Skin of body (tissue), 1 donor: ENCODE measurements at regions not wholly inside any gene's neighbourhood (a gene's known extent, or its start where the extent isn't known, plus 50 kb on each side); places are given as distances from the start of the nearest gene placed in this dataset.
A peak's percentile ranks its signal among the peaks of the same experiment; 100 is the strongest.

ENCODE experiments used
- DNase-seq: peaks from one replicate; lab custom pipeline; 2025; lab: John Stamatoyannopoulos, UW

- no peak for DNase-seq
Measured at GRCh38 chr12:91974541-91975085, 171.0 kb downstream of the BTG1 start.

- DNase-seq: no peak
Measured at GRCh38 chr12:91973813-91974212, 171.8 kb downstream of the BTG1 start.

DNA sequence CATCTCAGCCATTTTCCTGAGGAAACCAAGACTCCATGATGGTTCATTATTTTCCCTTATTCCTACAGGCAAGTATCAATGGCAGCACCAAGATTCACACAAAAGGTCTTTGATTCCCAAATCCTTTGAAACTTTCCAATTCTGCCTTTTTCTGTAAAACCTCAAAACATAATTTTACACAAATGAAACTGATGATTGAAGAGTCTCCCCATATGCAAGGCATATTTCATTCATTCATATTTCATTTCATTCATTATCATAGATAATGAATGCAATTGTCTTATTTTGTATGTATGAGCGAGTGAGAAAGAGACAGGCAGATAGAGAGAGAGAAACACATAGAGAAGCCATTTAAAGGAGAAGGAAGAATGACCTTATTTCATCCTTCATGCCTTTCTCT, 172.8 kb downstream of the BTG1 start:
- DNase-seq: no peak

DNA sequence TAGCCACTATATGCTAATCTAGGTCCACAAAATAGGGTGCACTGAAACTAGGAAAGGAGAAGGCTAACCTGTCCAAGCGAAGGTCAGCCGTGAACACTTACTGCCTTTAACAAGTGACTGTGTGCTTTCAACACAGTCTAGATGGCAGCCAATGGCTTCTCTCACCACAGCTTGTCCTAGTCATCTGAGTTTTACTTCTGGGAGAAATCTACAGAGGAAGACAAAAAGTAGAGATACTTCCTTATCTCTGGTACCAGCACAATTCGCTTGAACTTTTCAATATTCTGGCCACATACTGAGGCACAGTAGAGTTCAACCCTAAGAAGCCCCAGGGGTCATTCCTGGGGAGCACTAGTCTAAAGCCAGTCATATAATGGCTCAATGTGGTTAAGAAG, 176.9 kb downstream of the BTG1 start:
- DNase-seq: no peak

GRCh38 chr12:91968076-91968776, 177.4 kb downstream of the BTG1 start:
- DNase-seq: no peak

DNA sequence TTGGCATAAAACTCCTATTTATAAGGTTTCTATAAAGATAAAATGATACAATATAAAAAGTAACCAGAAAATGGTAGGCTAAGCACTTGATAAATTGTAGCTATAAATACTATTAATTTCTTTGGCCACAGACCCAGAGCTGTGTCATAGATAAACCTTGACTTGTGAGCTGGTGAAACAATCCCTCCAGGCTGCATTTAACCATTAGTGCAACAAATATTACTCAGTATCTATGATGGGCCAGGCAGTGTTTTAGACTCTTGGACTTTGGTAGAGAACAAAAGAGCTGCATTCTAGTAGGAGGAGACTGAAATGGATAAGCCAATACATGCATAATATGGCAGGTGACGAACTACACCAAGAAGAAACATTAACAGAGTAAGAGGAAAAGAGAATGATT, 178.1 kb downstream of the BTG1 start:
- DNase-seq: no peak

DNA sequence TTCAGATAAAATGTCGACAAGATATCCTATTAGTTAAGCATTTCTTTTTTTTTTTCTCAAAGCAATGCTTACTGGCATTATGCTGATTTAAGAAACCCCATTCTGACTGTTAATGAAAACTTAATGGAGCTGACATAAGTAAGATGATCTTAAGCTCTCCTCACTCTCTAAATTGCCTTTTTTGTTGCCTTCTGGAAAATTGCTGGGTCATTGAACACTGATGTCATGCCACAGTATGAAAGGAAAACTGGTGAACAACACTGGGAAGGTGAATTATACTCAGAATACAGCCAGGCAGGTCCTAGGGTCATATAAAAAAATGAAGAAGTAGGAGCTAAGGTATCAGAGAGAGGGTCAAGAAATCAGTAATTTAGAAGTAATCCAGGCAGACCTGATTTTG, 179.9 kb downstream of the BTG1 start:
- DNase-seq: no peak

DNA sequence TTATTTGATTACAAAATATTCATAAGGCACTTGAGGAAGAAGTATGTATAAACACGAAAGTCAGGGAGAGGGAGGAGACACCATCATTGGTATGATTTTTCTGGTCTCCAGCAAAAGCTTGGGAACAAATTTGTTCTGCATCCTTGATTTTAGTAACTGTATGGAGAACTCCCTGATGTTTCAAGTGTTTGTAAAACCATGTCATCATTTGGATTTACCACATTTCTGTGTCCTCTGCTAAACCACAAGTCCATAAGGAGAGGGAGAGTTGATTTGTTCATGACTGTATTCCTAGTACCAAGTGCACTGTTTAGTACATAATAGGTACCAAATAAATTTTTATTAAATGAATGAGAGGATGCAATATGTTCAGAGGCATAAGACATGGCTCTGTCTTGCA, 181.1 kb downstream of the BTG1 start:
- DNase-seq: no peak

GRCh38 chr12:91959220-91959619, 186.4 kb downstream of the BTG1 start:
- DNase-seq: no peak

- DNase-seq: no peak
Measured at GRCh38 chr12:91958816-91959215, 186.8 kb downstream of the BTG1 start.

DNA sequence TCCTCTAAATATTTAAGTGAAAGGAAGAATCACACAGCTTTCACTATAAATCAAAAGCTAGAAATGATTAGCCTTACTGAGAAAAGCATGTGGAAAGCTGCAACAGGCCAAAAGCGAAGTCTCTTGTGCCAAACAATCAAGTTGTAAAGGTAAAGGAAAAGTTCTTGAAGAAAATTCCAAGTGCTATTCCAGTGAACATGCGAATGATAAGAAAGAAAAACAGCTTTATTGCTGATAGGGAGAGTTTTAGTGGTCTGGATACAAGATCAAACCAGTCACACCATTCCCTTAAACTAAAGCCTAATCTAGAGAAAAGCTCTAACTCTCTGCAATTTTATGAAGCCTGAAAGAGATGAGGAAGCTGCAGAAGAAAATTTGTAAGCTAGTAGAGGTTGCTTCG, 190.9 kb downstream of the BTG1 start:
- DNase-seq: no peak

- DNase-seq: no peak
Measured at GRCh38 chr12:91954326-91954725, 191.3 kb downstream of the BTG1 start.

GRCh38 chr12:91952916-91953315, 192.7 kb downstream of the BTG1 start:
- DNase-seq: no peak

DNA sequence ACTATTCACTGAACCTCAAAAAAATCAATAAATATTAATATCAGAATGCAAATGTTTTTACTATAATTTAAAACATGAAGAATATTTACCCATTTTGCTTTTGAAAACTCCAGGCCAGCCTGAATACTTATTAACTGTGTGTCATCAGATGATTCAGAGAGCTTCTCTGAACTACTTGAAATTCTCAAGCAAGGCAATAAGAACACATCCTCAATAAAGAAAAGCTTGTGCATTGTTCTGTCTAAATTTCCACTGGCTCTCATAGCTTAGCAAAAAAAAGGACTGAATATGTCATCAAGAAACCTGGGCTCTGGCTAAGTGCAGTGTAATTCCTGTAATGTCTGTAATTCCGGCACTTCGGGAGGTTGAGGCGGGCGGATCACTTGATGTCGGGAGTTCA, 194.1 kb downstream of the BTG1 start:
- no peak for DNase-seq

GRCh38 chr12:91948504-91948903, 197.1 kb downstream of the BTG1 start:
- no peak for DNase-seq

GRCh38 chr12:91947459-91947858, 198.2 kb downstream of the BTG1 start:
- DNase-seq: no peak

DNA sequence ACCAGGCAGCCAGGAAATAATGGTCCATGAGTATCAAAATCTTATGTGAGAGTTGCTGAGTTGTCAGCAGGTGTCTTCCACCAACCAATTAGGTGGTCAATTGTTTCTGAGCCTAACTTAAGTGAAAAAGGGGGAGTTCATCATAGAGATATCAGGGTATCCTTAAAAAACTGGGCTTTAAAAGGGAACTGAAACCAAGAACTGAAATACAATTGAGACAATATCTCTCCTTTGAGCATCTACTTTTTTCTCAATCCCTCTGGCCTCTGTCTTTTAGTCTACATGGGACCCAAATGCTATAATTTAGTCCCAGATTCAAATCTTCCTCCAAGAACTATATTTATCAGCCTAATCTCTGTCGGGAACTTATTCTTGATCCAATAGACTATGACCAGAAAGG, 201.0 kb downstream of the BTG1 start:
- no peak for DNase-seq

GRCh38 chr12:91940826-91941570, 204.6 kb downstream of the BTG1 start:
- DNase-seq: no peak

- DNase-seq: no peak
Measured at GRCh38 chr12:91940322-91940721, 205.3 kb downstream of the BTG1 start.

DNA sequence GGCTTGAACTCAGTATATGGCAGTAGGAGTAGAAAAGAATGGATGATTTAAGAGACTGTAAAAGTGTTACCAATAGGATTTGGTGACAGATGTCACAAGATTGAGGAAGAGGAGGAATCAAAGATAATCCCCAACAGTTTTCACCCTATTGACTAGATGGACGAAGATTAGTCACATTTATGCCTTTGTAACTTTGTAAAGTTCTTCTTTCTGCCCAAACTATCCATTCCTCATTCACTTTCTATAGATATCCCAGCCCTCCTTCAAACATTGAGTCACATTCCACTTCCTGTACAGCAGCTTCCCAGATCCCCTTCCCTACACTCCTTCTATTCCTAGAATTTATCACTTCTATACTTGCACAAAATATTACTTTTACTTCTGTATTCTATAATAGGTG, 207.9 kb downstream of the BTG1 start:
- no peak for DNase-seq

DNA sequence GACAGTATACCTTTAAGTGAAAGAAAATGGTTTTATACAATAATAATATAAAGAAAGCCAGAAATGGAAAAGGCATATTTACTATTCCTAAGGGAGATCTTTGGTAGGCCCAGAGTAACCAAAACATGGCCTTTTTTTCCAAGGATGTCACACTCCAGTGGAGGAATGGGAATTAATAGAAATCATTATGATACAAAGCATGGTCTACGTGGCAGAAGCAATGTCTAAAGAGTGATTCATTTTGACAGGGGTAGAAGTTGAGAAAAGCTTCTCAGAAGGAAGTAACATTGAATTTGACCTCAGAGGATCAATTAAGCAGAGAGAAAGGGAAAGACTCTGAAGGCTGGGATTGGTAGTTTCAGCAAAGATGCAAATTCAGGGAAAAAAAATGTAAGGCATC, 208.6 kb downstream of the BTG1 start:
- no peak for DNase-seq

- no peak for DNase-seq
Measured at GRCh38 chr12:91935296-91935695, 210.3 kb downstream of the BTG1 start.

DNA sequence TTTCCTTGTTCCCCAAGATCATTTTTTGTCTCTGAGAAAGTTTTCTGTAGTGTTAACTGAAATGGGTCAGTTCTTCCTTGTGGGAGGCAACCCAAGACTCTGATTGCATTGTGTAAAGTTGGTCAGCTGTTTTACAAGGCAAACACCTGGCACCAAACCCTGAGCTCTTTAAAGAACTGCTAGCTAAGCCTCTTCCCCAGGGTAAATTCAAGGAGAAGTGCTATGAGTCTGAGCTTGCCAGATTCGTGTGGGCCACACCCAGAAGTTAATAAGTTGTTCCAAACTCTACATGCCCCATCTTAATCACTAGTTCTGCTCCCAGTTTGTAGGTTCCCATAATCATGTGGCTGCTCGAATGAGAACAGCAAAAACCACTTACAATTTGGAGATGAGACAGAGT, 214.5 kb downstream of the BTG1 start:
- peak; percentile 22 for DNase-seq
